Epithelial cell of esophagus (primary cell): ENCODE measurements at regions not wholly inside any gene's neighbourhood (a gene's known extent, or its start where the extent isn't known, plus 50 kb on each side); places are given as distances from the start of the nearest gene placed in this dataset.

Experiments
- DNase-seq: peaks from one replicate; pipeline ENCODE4 v3.0.0; 2010; ENCODE audit warnings: low read depth
- H3K4me3 ChIP-seq: 2 replicates; pipeline ENCODE4 v1.5.1; 2011; ENCODE audit warnings: mild to moderate bottlenecking, low read length, control low read depth
- CTCF ChIP-seq: IDR thresholded peaks from 2 replicates; pipeline ENCODE4 v1.5.1; 2011; ENCODE audit warnings: low read depth, mild to moderate bottlenecking, low read length, control low read depth, inconsistent platforms; ENCODE audit not compliant: insufficient read depth; ENCODE audit errors: missing control alignments

- DNase-seq = no peak
- no peak overlapping the region for H3K4me3 ChIP-seq
- TF ChIP-seq CTCF = no peak
Measured at GRCh38 chr12:93103154-93103553, 174.1 kb upstream of the EEA1 start.

GRCh38 chr12:93104535-93104934 lies 175.4 kb upstream of the EEA1 start:
- no peak for TF ChIP-seq CTCF
- no peak for DNase-seq
- H3K4me3 ChIP-seq = no peak overlapping the region

GRCh38 chr12:93106910-93107309 lies 177.8 kb upstream of the EEA1 start:
- no peak overlapping the region for H3K4me3 ChIP-seq
- DNase-seq = no peak
- no peak for TF ChIP-seq CTCF

- DNase-seq = no peak
- TF ChIP-seq CTCF = no peak
- no peak overlapping the region for H3K4me3 ChIP-seq
Measured at GRCh38 chr12:93107514-93108312, 178.6 kb upstream of the EEA1 start.

GRCh38 chr12:93108985-93109384 lies 179.9 kb upstream of the EEA1 start:
- DNase-seq = no peak
- TF ChIP-seq CTCF = no peak
- no peak overlapping the region for H3K4me3 ChIP-seq

- TF ChIP-seq CTCF = no peak
- no peak overlapping the region for H3K4me3 ChIP-seq
- peak; percentile 23 for DNase-seq
Measured at GRCh38 chr12:93109551-93110203, 180.6 kb upstream of the EEA1 start.

- H3K4me3 ChIP-seq = no peak overlapping the region
Measured at GRCh38 chr12:93111773-93112172, 182.7 kb upstream of the EEA1 start.

More at GRCh38 chr12:93111773-93112172, 182.7 kb upstream of the EEA1 start:
- DNase-seq = peak; percentile 93
- TF ChIP-seq CTCF = no peak
